Limb (tissue), 2 donors: ENCODE measurements at regions not wholly inside any gene's neighbourhood (a gene's known extent, or its start where the extent isn't known, plus 50 kb on each side); places are given as distances from the start of the nearest gene placed in this dataset.

Source experiments
- DNase-seq, 2 donors: peaks; one replicate each; pipeline ENCODE4 v3.0.0-alpha.2; 2016; ENCODE audit errors: extremely low spot score in 2 of 2

GRCh38 chr2:118738524-118739308 lies 108.7 kb downstream of the EN1 start:
- DNase-seq = peak in 1 of 2 donors; percentile 37

GRCh38 chr2:118738106-118738505 lies 109.3 kb downstream of the EN1 start:
- no peak for DNase-seq

- DNase-seq = no peak
Observed at GRCh38 chr2:118737684-118738083, 109.8 kb downstream of the EN1 start.

GRCh38 chr2:118732432-118732831 lies 115.0 kb downstream of the EN1 start:
- DNase-seq = no peak

GRCh38 chr2:118731413-118731812 lies 116.0 kb downstream of the EN1 start:
- no peak for DNase-seq

- no peak for DNase-seq
Observed at GRCh38 chr2:118730405-118730804, 117.0 kb downstream of the EN1 start.

- DNase-seq = no peak
Observed at GRCh38 chr2:118729760-118730159, 117.7 kb downstream of the EN1 start.

- DNase-seq = no peak
Observed at GRCh38 chr2:118728984-118729383, 118.5 kb downstream of the EN1 start.

- DNase-seq = no peak
Observed at GRCh38 chr2:118726821-118727220, 120.6 kb downstream of the EN1 start.

- DNase-seq = no peak
Observed at GRCh38 chr2:118723394-118723793, 124.1 kb downstream of the EN1 start.

GRCh38 chr2:118722976-118723375 lies 124.5 kb downstream of the EN1 start:
- DNase-seq = no peak

GRCh38 chr2:118721817-118722551 lies 125.5 kb downstream of the EN1 start:
- DNase-seq = no peak

GRCh38 chr2:118720866-118721265 lies 126.6 kb downstream of the EN1 start:
- no peak for DNase-seq

- DNase-seq = no peak
Observed at GRCh38 chr2:118718921-118719320, 128.5 kb downstream of the EN1 start.

GRCh38 chr2:118716102-118716501 lies 131.3 kb downstream of the EN1 start:
- DNase-seq = no peak

- DNase-seq = no peak
Observed at GRCh38 chr2:118714118-118714517, 133.3 kb downstream of the EN1 start.

GRCh38 chr2:118711603-118712002 lies 135.8 kb downstream of the EN1 start:
- DNase-seq = no peak

GRCh38 chr2:118710481-118710880 lies 137.0 kb downstream of the EN1 start:
- no peak for DNase-seq

GRCh38 chr2:118709786-118710185 lies 137.7 kb downstream of the EN1 start:
- DNase-seq = no peak

GRCh38 chr2:118706844-118707243 lies 140.6 kb downstream of the EN1 start:
- no peak for DNase-seq

- DNase-seq = no peak
Observed at GRCh38 chr2:118706371-118706770, 141.1 kb downstream of the EN1 start.

GRCh38 chr2:118705032-118705431 lies 142.4 kb downstream of the EN1 start:
- no peak for DNase-seq
